C4-2B (cell line): ENCODE measurements at regions not wholly inside any gene's neighbourhood (a gene's known extent, or its start where the extent isn't known, plus 50 kb on each side); places are given as distances from the start of the nearest gene placed in this dataset.

Experiments
- H3K27ac ChIP-seq: fragments of 450-650 bp; 2 replicates; pipeline ENCODE4 v1.5.1; 2017
- ZFX ChIP-seq: fragments of 450-650 bp; IDR thresholded peaks from 2 replicates; pipeline ENCODE4 v1.6.1; 2017
- TF ChIP-seq, protein P1 (sequence below): fragments of 450-650 bp; conservative IDR thresholded peaks from 2 replicates; pipeline ENCODE4 v1.5.1; 2017; ENCODE audit warnings: mild to moderate bottlenecking

DNA sequence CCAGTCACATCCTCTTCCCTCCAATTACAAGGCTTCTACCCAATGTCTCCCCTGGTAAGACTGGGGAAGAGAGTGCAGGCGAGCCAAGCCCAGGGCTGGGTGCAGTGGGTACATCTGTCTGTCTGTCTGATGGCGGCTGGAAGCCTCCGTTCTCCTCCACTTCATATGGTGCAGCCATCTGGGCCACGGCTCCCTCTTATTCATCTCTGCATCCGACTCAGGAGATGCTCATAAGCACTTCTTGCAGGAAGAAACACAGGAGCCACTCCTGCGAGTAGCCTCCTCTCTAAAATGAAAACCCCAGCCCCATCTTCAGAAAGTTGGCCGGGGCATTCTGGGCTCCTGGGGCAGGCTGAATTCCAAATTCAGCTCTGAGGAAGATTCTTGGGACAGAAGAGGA, 67.5 kb upstream of the SLC6A6 start:
- no peak for TF ChIP-seq ZFX
- TF ChIP-seq, protein P1, sequence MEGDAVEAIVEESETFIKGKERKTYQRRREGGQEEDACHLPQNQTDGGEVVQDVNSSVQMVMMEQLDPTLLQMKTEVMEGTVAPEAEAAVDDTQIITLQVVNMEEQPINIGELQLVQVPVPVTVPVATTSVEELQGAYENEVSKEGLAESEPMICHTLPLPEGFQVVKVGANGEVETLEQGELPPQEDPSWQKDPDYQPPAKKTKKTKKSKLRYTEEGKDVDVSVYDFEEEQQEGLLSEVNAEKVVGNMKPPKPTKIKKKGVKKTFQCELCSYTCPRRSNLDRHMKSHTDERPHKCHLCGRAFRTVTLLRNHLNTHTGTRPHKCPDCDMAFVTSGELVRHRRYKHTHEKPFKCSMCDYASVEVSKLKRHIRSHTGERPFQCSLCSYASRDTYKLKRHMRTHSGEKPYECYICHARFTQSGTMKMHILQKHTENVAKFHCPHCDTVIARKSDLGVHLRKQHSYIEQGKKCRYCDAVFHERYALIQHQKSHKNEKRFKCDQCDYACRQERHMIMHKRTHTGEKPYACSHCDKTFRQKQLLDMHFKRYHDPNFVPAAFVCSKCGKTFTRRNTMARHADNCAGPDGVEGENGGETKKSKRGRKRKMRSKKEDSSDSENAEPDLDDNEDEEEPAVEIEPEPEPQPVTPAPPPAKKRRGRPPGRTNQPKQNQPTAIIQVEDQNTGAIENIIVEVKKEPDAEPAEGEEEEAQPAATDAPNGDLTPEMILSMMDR = no peak
- H3K27ac ChIP-seq = no peak overlapping the region

DNA sequence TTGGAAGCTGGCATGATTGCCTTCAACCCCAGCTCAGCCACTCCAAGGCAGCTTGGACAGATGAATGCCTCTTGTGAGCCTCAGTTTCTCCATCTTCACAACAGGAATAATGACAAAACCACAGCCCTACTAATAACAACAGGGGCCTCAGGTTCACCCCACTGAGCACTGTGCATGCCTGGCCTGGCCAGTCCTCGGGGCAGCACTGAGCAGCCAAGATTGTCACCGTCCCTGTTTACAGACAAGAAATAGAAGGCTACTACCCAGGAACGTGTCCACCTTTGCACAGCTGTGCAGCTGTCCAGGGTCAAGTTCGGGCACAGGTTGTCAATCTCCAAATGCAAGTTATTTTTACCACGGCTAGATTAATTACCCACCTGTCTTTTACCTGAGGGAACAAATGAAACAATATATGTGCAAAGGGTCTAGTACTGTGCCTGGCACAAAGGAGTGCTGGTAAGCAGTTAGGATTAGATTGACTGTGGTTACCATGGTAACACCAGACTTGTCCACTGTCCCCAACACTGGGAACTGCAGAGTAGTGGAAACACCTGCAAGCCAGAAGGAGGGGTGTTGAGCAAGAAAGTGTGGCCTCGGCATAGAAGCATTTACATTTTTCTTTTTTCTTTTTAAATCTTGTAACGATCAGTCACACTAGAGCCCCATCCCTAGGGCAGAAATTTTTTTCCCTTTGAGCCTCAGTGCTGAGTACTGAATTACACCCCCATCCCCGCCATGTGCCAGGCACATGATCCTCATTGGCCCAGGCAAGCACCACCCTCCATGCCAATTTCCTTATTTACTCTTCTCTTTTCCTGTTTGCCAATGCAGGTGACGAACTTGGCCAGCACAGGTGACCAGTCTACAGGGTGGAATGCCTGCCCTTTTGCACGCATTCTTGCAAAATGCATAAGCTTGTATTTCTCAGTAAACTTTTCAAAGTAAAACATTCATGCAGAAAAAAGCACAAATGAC, 66.3 kb upstream of the SLC6A6 start:
- TF ChIP-seq, protein P1 = no peak
- TF ChIP-seq ZFX = no peak
- peak overlapping the region; percentile 52 for H3K27ac ChIP-seq

DNA sequence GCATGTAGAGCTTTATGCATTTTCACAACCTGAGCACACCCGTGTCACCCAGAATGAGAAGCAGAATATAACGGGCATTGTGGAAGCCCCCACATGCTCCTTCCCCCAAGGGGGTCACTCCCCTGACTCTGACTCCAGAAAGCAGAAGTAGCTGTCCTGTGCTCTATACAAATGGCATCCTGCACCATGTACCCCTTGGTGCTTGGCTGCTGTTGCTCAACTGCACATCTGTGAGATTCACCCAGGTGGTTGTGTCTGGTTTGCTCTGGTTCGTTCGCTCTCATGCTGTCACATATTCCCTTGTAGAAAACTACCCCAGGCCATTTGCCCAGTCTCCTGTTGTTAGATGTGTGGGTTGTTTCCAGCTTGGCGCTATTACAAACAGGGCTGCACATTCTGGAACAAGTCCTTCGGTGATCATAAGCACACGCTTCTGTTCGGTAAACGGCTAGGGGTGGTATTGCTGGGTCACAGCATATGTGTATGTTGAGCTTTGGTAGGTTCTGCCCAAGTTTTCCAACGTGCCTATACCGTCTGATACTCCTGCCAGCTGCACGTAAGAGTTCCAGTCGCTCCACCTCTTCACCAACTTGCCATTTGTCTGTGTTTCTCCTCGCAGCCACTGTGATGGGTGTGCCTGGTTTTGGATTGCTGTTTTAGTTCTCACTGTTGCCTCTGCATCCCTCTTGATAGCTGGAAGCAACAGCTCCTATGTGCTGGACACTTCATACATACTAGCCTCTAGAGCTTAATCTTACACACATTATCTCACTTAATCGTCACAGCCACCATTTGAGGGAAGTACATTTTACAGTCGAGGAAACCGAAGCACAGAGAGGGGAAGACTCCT, 65.4 kb upstream of the SLC6A6 start:
- TF ChIP-seq ZFX = no peak
- TF ChIP-seq, protein P1 = no peak
- H3K27ac ChIP-seq = peak overlapping the region; percentile 52

DNA sequence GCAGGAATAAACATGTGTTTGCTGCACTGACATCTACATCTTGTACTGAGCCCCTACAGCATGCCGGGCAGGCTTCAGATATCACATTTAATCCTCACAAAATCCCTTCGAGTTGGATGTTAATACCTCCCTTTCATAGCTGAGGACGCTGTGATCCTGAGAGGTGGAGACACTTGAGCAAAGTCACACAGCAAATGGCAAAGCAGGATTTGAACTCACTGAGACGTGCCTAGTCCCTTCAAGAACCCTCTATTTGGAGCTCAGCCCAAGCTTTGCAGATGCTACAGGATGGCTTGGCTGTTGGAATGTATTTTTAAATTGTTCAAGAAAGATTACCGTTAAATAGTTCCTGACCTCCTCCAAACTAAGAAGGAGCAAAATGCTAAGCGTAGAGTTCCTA, 64.6 kb upstream of the SLC6A6 start:
- TF ChIP-seq, protein P1 = no peak
- TF ChIP-seq ZFX = no peak
- no peak overlapping the region; the same call in 1 of the 2 replicates for H3K27ac ChIP-seq

DNA sequence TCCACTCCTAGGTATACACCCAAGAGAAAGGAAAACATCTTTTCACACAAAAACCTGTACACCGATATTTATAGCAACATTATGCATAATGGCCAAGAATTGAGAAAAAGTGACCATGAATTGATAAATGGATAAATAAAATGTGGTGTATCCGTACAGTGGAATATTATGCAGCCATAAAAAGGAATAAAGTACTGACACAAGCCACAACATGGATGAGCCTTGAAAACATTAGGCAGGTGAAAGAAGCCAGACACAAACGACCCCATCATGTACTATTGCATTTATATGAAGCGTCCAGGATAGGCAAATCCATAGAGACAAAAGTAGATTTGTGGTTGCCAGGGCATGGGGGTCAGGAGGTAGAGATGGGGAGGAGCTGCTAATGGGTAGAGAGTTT, 64.2 kb upstream of the SLC6A6 start:
- H3K27ac ChIP-seq = no peak overlapping the region
- TF ChIP-seq, protein P1 = no peak
- TF ChIP-seq ZFX = no peak

DNA sequence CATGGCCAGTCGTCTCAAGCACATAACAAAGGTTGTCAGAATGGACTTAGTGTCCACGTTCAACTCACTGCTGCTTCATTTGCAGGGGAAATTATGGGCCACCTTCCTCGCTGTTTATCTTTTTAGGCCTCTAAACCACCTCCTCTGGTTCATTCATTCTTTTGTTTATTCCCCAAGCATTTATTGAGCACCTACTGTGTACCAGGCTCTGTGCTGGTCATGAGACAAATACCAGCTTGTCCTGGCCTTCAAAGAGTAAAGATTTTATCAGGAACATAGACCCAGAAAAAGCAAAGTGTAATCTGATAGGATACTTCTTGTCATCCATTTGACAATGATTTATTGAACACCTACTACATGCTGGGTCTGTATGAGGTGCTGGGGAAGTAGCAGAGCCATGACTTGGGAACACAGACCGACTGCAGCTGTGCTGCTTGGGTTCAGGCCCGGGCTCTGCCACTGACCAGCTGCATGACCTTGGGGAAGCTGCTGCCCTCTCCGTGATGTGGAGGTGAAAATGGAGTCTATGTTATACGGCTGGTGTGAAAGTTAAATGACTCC, 63.4 kb upstream of the SLC6A6 start:
- no peak for TF ChIP-seq ZFX
- TF ChIP-seq, protein P1 = no peak

More for the DNA sequence above, 63.4 kb upstream of the SLC6A6 start:
- no peak overlapping the region for H3K27ac ChIP-seq
